ENCODE measurements at regions not wholly inside any gene's neighbourhood (a gene's known extent, or its start where the extent isn't known, plus 50 kb on each side); places are given as distances from the start of the nearest gene placed in this dataset.

DNA sequence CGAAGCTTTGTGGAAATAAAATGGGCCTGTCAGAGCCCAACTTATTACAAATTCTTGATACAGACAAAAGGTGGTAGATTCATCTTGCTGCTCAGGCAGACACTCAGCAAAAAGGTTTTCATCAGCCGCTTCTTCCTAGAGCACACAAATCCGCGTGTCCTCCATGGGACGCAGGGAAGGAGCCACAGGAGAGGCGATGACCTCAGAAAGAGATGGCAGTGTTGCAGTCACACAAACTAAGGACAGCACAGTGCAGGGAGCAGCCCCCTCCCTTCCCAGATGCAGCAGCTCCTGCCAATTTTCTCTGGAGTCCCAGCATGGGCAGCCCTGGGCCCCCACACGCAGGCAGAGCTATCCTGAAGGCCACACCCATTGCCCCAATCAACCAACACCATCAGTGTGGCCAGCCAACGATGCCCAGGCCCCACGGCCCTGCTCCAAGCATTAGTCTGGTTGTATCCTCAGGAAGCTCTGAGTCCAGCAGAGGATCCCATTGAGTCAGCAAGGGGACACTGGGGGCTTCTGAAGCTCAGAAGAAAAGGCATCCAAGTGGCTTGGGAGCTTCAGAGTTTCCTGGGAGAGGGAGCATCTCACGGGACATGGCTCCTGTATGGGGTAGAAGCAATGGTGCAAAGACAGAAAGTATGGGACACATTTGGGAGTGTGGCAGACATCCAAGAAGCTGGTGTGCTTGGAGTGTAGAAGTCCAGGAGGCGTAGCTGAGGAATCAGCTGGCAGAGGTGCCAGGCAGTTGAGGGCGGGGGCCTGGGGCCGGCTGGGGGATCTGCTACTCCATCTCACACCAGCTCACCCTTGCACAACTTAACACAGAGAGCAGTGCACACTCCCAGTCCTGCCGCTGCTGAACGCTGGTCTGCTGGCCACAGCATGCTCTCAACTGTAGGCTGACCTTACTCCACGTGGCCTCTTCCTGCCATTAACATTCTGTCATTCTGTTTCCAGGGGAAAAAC is 142.1 kb upstream of the CST7 start:
- WGBS, 3 donors: 77 to 84% (median 78%) methylated on average over 16 of the region's 16 CpGs

DNA sequence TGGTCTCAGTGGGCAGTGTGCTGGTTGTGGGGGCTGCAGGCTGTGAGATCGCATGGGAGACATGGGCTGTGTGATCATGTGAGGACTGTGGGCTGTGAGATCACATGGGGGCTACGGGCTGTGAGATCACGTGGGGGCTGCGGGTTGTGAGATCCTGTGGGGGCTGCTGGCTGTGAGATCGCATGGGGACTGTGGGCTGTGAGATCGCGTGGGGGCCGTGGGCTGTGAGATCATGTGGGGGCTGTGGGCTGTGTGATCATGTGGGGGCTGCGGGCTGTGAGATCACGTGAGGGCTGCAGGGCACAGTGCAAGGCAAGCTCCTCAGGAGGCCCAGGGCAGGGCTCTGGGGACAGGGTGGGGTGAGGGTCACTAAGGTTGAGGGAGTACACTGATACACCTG is 140.5 kb upstream of the CST7 start:
- TF ChIP-seq POLR2A (IDR thresholded peaks at IDR 0.05) (no peak), EP300 (IDR thresholded peaks at IDR 0.05) (no peak)
- TF ChIP-seq, protein P1, sequence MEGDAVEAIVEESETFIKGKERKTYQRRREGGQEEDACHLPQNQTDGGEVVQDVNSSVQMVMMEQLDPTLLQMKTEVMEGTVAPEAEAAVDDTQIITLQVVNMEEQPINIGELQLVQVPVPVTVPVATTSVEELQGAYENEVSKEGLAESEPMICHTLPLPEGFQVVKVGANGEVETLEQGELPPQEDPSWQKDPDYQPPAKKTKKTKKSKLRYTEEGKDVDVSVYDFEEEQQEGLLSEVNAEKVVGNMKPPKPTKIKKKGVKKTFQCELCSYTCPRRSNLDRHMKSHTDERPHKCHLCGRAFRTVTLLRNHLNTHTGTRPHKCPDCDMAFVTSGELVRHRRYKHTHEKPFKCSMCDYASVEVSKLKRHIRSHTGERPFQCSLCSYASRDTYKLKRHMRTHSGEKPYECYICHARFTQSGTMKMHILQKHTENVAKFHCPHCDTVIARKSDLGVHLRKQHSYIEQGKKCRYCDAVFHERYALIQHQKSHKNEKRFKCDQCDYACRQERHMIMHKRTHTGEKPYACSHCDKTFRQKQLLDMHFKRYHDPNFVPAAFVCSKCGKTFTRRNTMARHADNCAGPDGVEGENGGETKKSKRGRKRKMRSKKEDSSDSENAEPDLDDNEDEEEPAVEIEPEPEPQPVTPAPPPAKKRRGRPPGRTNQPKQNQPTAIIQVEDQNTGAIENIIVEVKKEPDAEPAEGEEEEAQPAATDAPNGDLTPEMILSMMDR (IDR thresholded peaks at IDR 0.05): no peak
- intact Hi-C loops (cut with DNase I): no loop called here
- WGBS, 3 donors: 19 to 35% (median 29%) methylated on average over 10 of the region's 10 CpGs
- no peaks in the 10 kb centered on the region for H3K9me3 ChIP-seq
- no peaks in the 10 kb centered on the region for H3K27me3 ChIP-seq
- no peak overlapping the region for H3K27ac ChIP-seq
- DNase-seq: no peak
- H3K4me1 ChIP-seq (ENCODE audit: insufficient read depth): no peaks in the 10 kb centered on the region
- no peak overlapping the region for H3K4me3 ChIP-seq
- H3K36me3 ChIP-seq: no peaks in the 10 kb centered on the region

More for the DNA sequence above, 142.1 kb upstream of the CST7 start:
- TF ChIP-seq EP300 (IDR thresholded peaks at IDR 0.05): no peak
- TF ChIP-seq POLR2A (IDR thresholded peaks at IDR 0.05): no peak
- TF ChIP-seq, protein P1 (IDR thresholded peaks at IDR 0.05): no peak
- H3K9me3 ChIP-seq: no peaks in the 10 kb centered on the region
- no peaks in the 10 kb centered on the region for H3K4me1 ChIP-seq (ENCODE audit: insufficient read depth)
- H3K4me3 ChIP-seq: no peak overlapping the region
- H3K27ac ChIP-seq: no peak overlapping the region
- H3K27me3 ChIP-seq: no peaks in the 10 kb centered on the region
- intact Hi-C loops (cut with DNase I): no loop called here
- no peaks in the 10 kb centered on the region for H3K36me3 ChIP-seq
- DNase-seq: no peak

DNA sequence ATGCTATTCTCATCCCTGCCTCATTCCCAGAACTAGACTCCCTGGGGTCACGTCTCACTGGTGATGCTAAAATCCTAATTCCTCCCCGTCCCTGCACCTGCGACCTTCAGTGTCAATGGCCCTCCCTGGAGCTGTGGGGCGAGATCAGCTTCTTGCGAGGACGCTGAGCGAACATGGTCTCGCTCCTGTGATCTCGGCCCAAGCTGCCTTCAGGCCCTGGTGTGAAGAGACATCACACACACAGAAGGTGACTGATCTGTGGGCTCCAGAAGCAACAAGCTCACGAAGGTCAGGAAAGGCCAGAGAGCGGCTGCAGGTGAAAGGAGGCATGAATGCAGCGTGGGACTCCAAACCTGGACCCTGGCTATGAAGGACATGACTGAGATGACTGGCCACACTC is 139.5 kb upstream of the CST7 start:
- intact Hi-C loops (cut with DNase I): no loop called here
- Histone ChIP-seq H3K27me3 (no peaks in the 10 kb centered on the region), H3K27ac (no peak overlapping the region), H3K4me3 (no peak overlapping the region), H3K4me1 (ENCODE audit: insufficient read depth) (no peaks in the 10 kb centered on the region), H3K9me3 (no peaks in the 10 kb centered on the region), H3K36me3 (no peaks in the 10 kb centered on the region)
- WGBS, 3 donors: 85 to 90% (median 87%) methylated on average over 12 of the region's 12 CpGs
- TF ChIP-seq, protein P1 (IDR thresholded peaks at IDR 0.05): no peak
- TF ChIP-seq POLR2A (IDR thresholded peaks at IDR 0.05): no peak
- no peak for TF ChIP-seq EP300 (IDR thresholded peaks at IDR 0.05)
- no peak for DNase-seq

DNA sequence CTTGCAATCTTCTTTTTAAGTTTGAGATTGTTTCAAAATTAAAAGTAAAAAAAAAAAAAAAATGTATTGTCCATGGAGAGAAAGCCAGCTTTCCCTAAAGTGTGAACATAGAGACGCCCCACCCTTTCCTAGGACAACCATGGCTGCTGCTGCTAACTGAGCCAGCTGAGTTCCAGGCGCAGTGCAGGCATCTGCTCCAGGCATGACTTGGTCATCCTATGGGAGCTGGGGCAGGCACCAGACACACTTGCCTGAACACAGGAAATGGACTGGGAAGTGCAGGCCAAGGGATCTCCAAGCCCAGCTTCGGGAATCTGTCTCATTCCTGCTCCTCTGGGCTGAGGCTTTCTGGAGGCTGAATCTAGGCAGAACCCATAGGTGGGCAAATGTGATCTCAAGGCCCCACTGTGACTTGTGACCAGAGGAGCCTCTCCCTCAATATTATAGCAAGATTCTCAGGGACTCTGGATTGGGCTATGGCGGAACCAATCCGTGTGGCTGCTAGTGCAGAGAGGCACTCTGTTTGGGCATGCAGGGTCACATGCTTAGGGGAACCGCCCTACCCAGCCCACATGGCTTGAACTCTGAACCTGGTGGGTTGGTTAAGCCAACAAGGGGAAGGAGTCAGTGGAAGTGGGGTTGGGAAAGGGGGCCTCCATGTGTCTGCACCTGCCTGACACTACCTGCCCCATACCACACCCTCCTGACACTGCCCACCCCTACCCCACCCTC is 138.2 kb upstream of the CST7 start:
- 86 to 90% (median 86%) methylated on average over 6 of the region's 6 CpGs for WGBS, 3 donors
- no peak overlapping the region for H3K27ac ChIP-seq
- no peak for DNase-seq
- H3K4me1 ChIP-seq (ENCODE audit: insufficient read depth): no peaks in the 10 kb centered on the region
- H3K36me3 ChIP-seq: no peaks in the 10 kb centered on the region
- H3K4me3 ChIP-seq: no peak overlapping the region
- intact Hi-C loops (cut with DNase I): no loop called here
- TF ChIP-seq POLR2A (IDR thresholded peaks at IDR 0.05) (no peak), EP300 (IDR thresholded peaks at IDR 0.05) (no peak)
- TF ChIP-seq, protein P1 (IDR thresholded peaks at IDR 0.05): no peak
- H3K27me3 ChIP-seq: no peaks in the 10 kb centered on the region
- H3K9me3 ChIP-seq: no peaks in the 10 kb centered on the region

Data from ovary (tissue), 7 donors.